IPS DF 6.9 (cell line): ENCODE measurements at regions not wholly inside any gene's neighbourhood (a gene's known extent, or its start where the extent isn't known, plus 50 kb on each side); places are given as distances from the start of the nearest gene placed in this dataset.
A peak's percentile ranks its signal among the peaks of the same experiment; 100 is the strongest.

ENCODE experiments used
- DNase-seq: peaks from one replicate; pipeline ENCODE4 v3.0.0-alpha.2; 2013; ENCODE audit warnings: low read depth, low spot score
- H3K27ac ChIP-seq: one replicate; pipeline ENCODE4 v1.5.1; 2013; ENCODE audit warnings: low read length, control low read depth
- H3K27me3 ChIP-seq: 2 replicates; pipeline ENCODE4 v1.6.1; 2013; ENCODE audit warnings: mild to moderate bottlenecking, low read length; ENCODE audit not compliant: control insufficient read depth, insufficient read depth
- H3K36me3 ChIP-seq: 2 replicates; pipeline ENCODE4 v1.6.1; 2013; ENCODE audit warnings: low read length; ENCODE audit not compliant: control insufficient read depth, insufficient read depth
- H3K4me1 ChIP-seq: 2 replicates; pipeline ENCODE4 v1.6.1; 2013; ENCODE audit warnings: low read length; ENCODE audit not compliant: control insufficient read depth, insufficient read depth
- H3K4me3 ChIP-seq: 2 replicates; pipeline ENCODE4 v1.5.1; 2013; ENCODE audit warnings: mild to moderate bottlenecking, low read length
- H3K9me3 ChIP-seq: 2 replicates; pipeline ENCODE4 v1.6.1; 2013; ENCODE audit warnings: low read length, inconsistent platforms; ENCODE audit not compliant: control insufficient read depth, insufficient read depth
- WGBS: extraction: QIAGEN DNeasy Blood & Tissue Kit; methylation state at CpG from one replicate; pipeline ENCODE4 v1.1.7; 2013; ENCODE audit warnings: mixed read lengths, missing lambda C conversion rate; ENCODE audit not compliant: insufficient read length, insufficient coverage; 5-methylcytosine and 5-hydroxymethylcytosine counted together

DNA sequence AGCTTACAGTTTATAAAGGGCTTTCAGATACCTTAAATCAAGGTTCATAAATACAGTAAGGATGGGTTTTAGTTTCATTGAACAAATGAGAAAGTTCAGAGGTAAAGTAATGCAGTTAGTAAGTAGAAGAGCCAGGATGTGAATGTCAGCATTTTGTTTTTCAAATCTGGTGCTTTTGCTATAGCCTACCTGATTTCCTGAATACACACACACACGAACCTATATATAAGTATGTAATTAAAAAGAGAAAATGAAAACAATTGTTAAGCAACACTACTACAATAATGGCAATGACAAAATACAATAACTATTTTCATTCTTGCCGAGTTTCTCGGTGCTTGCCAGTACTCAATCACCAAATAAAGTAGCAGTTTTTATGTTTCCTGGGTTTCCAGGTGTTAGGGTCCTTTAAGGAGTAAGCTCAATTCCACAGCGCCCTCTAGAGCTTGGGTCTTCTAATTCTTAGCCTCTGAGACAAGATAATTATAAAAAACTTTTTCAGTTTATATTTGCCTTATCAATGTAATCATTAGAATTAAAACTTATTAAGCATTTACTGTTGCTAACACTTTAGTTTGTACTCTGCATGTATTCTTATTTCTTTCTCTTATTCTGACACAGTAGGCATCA lies 512.9 kb upstream of the ACVR2A start:
- Histone ChIP-seq H3K4me1 (no peaks in the 10 kb centered on the region), H3K36me3 (no peaks in the 10 kb centered on the region), H3K9me3 (no peaks in the 10 kb centered on the region), H3K27ac (no peak overlapping the region), H3K4me3 (no peak overlapping the region), H3K27me3 (no peaks in the 10 kb centered on the region)
- peak; percentile 29 for DNase-seq
- WGBS = no CpG with 5 or more reads among the region's 4 CpGs

DNA sequence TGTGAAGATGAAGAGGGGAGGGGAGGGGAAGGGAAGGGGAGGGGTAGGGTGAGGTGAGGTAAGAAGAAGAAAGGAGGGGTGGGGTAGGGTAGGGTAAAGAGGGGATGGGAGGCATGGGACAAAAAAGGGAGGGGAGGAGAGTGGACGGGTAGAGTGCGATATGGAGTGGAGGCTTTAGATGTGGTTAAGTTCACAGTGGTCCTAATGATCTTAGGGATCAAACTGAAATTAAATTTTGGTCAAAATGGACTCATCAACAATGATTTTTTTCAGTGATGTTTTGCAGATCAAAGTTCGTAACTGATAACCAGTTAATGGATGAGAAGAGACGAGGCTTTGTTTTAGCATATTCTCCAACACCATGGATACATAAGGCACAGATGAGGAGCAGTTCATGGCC lies 513.9 kb upstream of the ACVR2A start:
- DNase-seq = no peak
- Histone ChIP-seq H3K4me3 (no peak overlapping the region), H3K36me3 (no peaks in the 10 kb centered on the region), H3K9me3 (no peaks in the 10 kb centered on the region), H3K27me3 (no peaks in the 10 kb centered on the region), H3K27ac (no peak overlapping the region), H3K4me1 (no peaks in the 10 kb centered on the region)
- no CpG with 5 or more reads among the region's 4 CpGs for WGBS

DNA sequence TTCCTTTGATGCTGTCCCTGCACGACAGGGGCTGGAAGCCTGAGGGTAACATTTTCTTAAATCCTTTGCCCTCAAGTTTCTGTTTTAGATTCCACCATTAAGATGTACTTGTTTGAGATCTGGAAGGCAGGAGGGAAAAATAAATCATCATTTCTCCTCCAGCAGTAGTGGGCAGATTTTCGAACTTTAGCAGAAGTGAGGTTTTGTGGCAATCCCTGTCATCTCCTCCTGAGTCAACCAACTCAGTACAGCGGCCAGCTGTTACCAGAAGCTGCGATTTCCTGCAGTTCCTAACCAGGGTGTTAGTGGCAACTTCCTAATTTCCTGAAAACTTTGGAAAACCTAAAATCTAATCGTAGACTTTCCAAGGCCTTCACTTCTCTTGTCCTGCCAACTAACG lies 517.2 kb upstream of the ACVR2A start:
- no peak for DNase-seq
- Histone ChIP-seq H3K27ac (no peak overlapping the region), H3K4me3 (no peak overlapping the region), H3K27me3 (no peaks in the 10 kb centered on the region), H3K9me3 (no peaks in the 10 kb centered on the region), H3K36me3 (no peaks in the 10 kb centered on the region), H3K4me1 (no peaks in the 10 kb centered on the region)
- WGBS = no CpG with 5 or more reads among the region's 6 CpGs

DNA sequence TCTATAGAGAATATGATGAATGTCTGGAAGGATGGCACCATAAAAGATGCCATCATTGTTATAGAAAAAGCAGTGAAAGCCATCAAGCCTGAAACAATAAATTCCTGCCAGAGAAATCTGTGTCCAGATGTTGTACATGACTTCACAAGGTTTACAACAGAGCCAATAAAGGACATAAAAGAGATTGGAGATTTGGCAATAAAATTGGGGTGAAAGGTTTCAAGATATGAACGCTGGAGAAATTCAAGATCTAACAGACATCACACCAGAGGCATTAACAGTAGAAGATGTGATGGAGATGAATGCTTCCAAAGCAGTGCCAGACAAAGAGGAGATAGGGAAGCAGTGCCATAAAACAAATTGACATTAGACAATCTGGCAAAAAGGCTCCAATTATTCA lies 518.8 kb upstream of the ACVR2A start:
- Histone ChIP-seq H3K27ac (no peak overlapping the region), H3K4me3 (no peak overlapping the region), H3K9me3 (peaks cover 5% of the 10 kb centered on the region; the same call in 1 of the 2 replicates), H3K27me3 (no peaks in the 10 kb centered on the region), H3K36me3 (no peaks in the 10 kb centered on the region), H3K4me1 (no peaks in the 10 kb centered on the region)
- no peak for DNase-seq
- no CpG with 5 or more reads among the region's 1 CpG for WGBS

DNA sequence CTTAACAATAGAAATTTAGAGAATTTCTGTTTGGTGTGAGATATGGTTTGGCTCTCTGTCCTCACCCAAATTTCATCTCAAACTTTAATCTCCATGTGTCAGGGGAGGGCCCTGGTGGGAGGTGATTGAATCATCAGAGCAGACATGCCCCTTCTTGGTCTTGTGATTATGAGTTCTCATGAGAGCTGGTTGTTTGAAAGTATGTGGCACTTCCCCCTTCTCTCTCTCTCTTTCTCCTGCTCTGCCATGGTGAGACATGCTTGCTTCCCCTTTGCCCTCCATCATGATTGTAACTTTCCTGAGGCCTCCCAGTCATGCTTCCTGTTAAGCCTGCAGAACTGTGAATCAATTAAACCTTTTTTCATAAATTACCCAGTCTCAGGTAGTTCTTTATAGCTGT lies 524.7 kb upstream of the ACVR2A start:
- no peak overlapping the region for H3K4me3 ChIP-seq
- H3K27ac ChIP-seq = no peak overlapping the region
- H3K9me3 ChIP-seq = peaks cover 5% of the 10 kb centered on the region; the same call in 1 of the 2 replicates
- DNase-seq = no peak
- no peaks in the 10 kb centered on the region for H3K36me3 ChIP-seq
- no peaks in the 10 kb centered on the region for H3K27me3 ChIP-seq
- H3K4me1 ChIP-seq = no peaks in the 10 kb centered on the region

DNA sequence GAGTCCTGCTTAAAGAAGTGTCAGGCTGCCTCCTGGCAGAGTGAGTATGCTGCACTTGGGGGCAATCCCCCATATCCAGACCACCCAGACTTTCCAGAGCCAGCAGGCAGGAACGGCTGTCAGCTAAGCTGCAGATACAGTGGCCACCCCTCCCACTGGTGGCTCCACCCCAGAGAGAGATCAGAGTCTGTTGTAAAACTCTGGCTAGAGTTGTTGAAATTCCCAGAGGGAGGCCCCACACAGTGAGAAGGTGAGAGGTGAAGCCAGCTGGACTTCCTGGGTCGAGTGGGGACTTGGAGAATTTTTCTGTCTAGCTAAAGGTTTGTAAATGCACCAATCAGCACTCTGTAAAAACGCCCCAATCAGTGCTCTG lies 533.8 kb upstream of the ACVR2A start:
- H3K9me3 ChIP-seq = no peaks in the 10 kb centered on the region
- WGBS = no CpG with 5 or more reads among the region's 3 CpGs
- DNase-seq = no peak
- no peaks in the 10 kb centered on the region for H3K36me3 ChIP-seq
- H3K4me3 ChIP-seq = no peak overlapping the region
- H3K27me3 ChIP-seq = no peaks in the 10 kb centered on the region
- no peaks in the 10 kb centered on the region for H3K4me1 ChIP-seq
- no peak overlapping the region for H3K27ac ChIP-seq

DNA sequence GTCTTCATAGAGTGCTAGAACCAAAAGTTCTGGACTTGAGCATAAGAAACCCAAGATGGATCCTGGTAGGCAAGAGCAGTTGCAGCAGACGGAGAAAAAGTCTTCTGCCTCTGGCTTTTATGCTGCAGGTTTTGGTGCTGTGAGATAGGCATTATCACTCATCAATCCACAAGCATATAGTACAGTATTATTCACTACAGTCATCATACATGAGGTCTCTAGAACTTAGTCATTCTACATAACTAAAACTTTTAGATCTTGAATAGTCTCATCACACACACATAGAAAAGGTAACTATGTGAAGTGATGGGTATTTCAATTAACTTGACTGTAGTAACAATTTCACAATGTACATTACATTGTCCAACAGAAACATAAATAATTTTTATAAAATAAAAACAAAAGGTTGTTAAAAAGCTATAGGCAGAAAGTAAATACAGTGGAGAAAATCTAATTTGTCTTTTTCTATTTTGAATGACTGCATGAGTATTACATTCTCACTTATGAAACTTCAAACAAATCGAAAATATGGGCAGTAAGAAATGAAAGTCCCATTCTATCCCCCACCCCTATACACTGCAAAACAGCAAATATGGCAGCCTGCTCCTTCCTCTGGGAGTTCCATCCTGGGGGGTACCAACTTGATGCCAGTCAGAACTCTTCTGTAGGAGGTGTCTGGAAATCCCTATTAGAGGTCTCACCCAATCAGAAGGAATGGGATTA lies 534.3 kb upstream of the ACVR2A start:
- no peak overlapping the region for H3K4me3 ChIP-seq
- H3K27me3 ChIP-seq = no peaks in the 10 kb centered on the region
- H3K4me1 ChIP-seq = no peaks in the 10 kb centered on the region
- DNase-seq = no peak
- H3K36me3 ChIP-seq = no peaks in the 10 kb centered on the region
- H3K27ac ChIP-seq = no peak overlapping the region
- WGBS = no CpG with 5 or more reads among the region's 2 CpGs
- no peaks in the 10 kb centered on the region for H3K9me3 ChIP-seq

DNA sequence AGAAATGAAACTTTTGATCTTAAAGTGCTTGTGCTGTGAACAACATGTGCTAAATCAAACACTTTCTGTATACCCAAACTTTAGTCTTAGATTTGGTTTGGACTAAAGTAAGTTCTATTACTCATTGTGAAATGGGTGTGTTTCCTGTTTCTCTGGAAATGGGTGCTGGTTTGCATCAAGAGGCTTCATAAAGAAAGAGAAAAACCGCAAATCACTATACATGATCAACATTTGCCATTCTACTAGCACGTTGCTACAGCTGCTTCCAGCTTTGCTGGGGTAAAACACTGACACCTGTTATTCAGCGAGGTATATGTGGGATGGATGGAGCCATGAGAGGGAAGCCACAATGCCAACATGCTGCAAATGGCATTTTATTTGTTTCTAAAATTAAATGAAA lies 547.0 kb upstream of the ACVR2A start:
- H3K27ac ChIP-seq = no peak overlapping the region
- no peaks in the 10 kb centered on the region for H3K9me3 ChIP-seq
- H3K27me3 ChIP-seq = no peaks in the 10 kb centered on the region
- no peaks in the 10 kb centered on the region for H3K4me1 ChIP-seq
- H3K4me3 ChIP-seq = no peak overlapping the region
- no CpG with 5 or more reads among the region's 3 CpGs for WGBS
- H3K36me3 ChIP-seq = no peaks in the 10 kb centered on the region
- DNase-seq = no peak

DNA sequence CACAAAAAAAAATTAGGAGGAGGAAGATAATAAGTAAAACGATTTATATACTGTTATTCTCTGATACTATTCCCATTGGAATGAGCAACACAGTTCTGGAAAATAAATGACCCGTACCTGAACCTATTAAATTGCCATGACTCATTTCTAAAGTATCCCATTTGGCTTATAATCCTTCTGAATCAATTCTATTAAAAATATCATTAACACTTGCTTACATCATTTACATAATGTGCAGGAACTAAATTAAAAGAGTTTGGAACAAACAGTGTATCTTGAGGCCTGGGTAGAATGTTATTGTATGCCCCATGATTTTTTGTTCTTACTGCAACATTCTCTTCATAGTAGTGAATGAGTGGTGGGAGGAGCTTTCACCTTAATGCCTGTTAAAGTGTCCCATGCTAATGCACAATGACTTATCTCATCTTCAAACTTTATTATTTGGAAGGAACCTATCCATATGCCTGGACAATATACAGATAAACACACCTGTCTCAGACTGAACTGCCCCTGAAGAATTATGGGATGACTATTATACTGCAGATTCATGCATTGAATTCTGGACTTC lies 549.9 kb upstream of the ACVR2A start:
- no peaks in the 10 kb centered on the region for H3K4me1 ChIP-seq

DNA sequence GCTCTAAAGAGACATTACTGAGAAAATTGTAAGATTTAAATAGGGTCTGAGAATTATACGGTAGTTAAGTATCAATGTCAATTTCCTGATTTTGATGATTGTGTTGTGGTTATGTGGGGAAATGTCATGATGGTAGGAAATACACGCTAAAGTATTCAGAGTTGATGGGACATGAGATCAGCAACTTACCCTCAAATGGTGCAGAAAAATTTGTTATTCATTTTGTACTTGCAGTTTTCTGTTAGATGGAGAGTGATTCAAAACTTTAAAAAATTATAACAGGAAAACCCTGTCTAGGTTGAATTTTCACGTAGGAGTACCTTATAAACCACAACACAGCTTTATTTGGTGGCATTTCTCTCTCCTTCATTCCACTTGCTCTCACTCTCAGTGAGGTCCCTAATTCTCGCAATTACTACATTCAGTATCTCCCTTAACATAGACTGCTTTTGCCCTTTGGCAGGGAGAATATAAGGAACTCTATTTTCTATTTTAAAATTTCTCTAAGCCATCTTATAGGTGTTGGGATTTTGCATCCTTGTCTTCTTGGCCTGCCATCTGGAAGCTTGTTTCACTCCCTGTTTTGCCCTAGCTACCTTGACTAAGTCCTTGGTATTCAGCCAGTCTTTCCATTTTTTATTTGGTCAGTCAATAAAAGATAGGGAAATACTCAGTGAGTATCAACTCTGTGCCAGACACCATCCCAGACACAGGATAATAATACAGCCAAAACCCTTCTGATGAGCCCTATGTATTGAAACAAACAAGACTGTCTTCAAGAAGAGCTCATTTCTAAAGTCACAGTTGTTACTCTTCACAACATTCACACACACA lies 550.6 kb upstream of the ACVR2A start:
- H3K9me3 ChIP-seq = no peaks in the 10 kb centered on the region
- H3K4me3 ChIP-seq = no peak overlapping the region
- no peaks in the 10 kb centered on the region for H3K4me1 ChIP-seq
- no peak for DNase-seq
- WGBS = no CpG with 5 or more reads among the region's 4 CpGs
- H3K27me3 ChIP-seq = no peaks in the 10 kb centered on the region
- no peak overlapping the region for H3K27ac ChIP-seq
- H3K36me3 ChIP-seq = no peaks in the 10 kb centered on the region

More for the DNA sequence above, 549.9 kb upstream of the ACVR2A start:
- Histone ChIP-seq H3K4me3 (no peak overlapping the region), H3K36me3 (no peaks in the 10 kb centered on the region), H3K27ac (no peak overlapping the region), H3K27me3 (no peaks in the 10 kb centered on the region), H3K9me3 (no peaks in the 10 kb centered on the region)
- DNase-seq = no peak
- WGBS = no CpG with 5 or more reads among the region's 2 CpGs
